Activated T-cell treated with anti-CD3 and anti-CD28 coated beads, Interleukin-2, amount 50 U/mL, for 48 hours (primary cell): ENCODE measurements at regions not wholly inside any gene's neighbourhood (a gene's known extent, or its start where the extent isn't known, plus 50 kb on each side); places are given as distances from the start of the nearest gene placed in this dataset.

Source experiments
- DNase-seq, 2 experiments: peaks; one replicate each; pipeline ENCODE4 v3.0.0-alpha.2; 2020

GRCh38 chr4:108359986-108360681 lies 191.4 kb upstream of the LEF1 start:
- DNase-seq: no peak

GRCh38 chr4:108359130-108359985 lies 190.6 kb upstream of the LEF1 start:
- DNase-seq: no peak

GRCh38 chr4:108355902-108356535 lies 187.3 kb upstream of the LEF1 start:
- no peak for DNase-seq

- DNase-seq: no peak
These were observed 186.6 kb upstream of the LEF1 start for GRCh38 chr4:108355186-108355901.

GRCh38 chr4:108352664-108353308 lies 184.1 kb upstream of the LEF1 start:
- no peak for DNase-seq

- no peak for DNase-seq
These were observed 183.1 kb upstream of the LEF1 start for GRCh38 chr4:108351791-108352190.

- no peak for DNase-seq
These were observed 181.6 kb upstream of the LEF1 start for GRCh38 chr4:108350332-108350731.

- no peak for DNase-seq
These were observed 178.1 kb upstream of the LEF1 start for GRCh38 chr4:108346818-108347210.

- DNase-seq: no peak
These were observed 177.4 kb upstream of the LEF1 start for GRCh38 chr4:108345862-108346817.

- no peak for DNase-seq
These were observed 173.7 kb upstream of the LEF1 start for GRCh38 chr4:108342325-108342970.

- no peak for DNase-seq
These were observed 169.2 kb upstream of the LEF1 start for GRCh38 chr4:108337923-108338322.

- no peak for DNase-seq
These were observed 167.3 kb upstream of the LEF1 start for GRCh38 chr4:108336076-108336475.

GRCh38 chr4:108335081-108335480 lies 166.3 kb upstream of the LEF1 start:
- DNase-seq: no peak

GRCh38 chr4:108334031-108334430 lies 165.3 kb upstream of the LEF1 start:
- no peak for DNase-seq

GRCh38 chr4:108333353-108333942 lies 164.7 kb upstream of the LEF1 start:
- DNase-seq: no peak

GRCh38 chr4:108331905-108332632 lies 163.3 kb upstream of the LEF1 start:
- no peak for DNase-seq

- no peak for DNase-seq
These were observed 159.6 kb upstream of the LEF1 start for GRCh38 chr4:108328383-108328732.

GRCh38 chr4:108327642-108328382 lies 159.1 kb upstream of the LEF1 start:
- no peak for DNase-seq

GRCh38 chr4:108325561-108325960 lies 156.8 kb upstream of the LEF1 start:
- DNase-seq: no peak
